ENCODE measurements at regions not wholly inside any gene's neighbourhood (a gene's known extent, or its start where the extent isn't known, plus 50 kb on each side); places are given as distances from the start of the nearest gene placed in this dataset.

GRCh38 chr2:204109681-204110080, 173.1 kb downstream of the ICOS start:
- DNase-seq (ENCODE audit: low read depth), result no peak

DNA sequence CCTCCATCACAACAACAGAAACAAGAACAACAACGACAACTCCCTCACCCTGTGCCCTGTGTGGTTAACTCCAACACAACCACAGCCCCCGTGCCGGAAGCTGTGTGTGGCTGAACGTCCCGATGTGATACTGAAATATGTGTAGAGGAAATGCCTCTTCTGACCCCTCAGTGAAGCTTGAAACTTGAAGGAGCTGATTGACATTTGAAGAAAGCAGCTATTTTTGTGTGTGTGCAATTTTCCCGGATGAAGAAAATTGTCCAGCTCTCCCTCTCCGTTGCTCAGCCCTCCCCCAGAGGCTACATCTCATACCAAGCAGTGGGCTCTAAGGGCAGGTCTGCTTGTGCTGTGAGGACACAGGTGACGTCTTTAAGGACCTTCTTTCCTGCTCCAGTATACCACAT, 173.8 kb downstream of the ICOS start:
- peak; percentile 31 for DNase-seq (ENCODE audit: low read depth)

DNA sequence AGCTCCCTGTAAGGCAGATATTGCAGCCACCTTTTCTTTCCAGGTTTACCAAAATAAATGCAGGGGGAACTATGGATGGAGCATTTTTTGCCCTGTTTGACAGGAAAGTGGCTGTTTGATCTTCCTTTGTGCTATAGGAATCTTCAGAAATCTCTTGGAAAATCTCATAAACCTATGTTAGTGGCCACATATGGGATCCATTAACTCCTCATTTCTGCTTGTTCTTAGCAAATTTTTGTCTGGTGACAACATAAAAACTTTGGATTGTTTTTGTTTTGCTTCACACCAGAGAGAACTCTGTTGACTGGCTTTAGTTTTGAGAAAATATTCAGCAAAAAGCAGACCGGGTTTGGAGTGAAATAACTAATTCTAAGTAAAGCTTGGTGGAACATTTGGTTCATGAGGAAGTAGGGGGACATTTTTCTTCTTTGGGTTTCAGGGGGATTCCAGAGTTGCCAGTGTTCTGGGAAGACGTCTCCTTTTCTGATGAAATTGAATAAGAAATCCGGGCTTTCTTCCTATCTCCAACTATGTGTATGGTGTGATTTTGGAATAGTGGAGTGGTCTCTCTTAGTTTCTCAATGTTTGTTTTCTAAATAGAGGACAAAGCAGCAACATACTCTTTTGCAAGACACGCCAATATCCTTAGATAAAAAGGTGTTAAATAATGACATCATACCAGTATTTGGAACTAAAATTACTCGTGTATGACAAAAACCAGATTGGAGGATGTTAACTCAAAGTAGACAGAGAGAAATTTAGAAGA, 174.4 kb downstream of the ICOS start:
- no peak for DNase-seq (ENCODE audit: low read depth)

DNA sequence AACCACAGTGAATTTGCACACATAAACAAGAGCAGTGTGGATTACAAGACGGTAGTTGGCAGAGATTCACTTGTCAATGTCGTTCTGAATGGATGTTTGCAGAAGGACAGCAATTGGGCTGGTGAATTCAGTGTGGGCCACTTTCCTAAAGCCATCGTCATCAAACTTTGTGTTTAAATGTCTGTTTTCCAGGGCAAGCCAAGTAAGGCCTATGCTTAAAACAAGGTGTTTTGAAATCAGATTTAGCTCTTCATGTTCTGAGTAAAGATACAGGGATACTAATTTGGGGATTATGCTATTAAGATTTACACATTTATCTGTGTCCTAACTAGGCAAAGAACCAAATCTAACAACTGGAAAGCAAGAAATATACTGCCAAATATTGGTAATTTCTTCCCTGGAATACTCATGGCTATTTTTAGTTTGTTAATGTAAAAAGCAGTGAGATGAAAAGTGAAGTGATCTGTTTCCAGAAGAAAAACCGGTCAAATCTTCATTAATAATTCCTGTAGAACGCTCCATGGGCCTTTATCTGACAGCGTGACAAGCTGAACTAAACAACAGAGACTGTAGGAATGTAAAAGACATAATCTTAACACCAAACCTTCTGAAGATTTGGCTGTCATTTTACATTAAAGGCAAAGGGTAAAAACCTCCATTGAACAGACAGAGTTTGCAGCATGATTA, 175.7 kb downstream of the ICOS start:
- no peak for DNase-seq (ENCODE audit: low read depth)

GRCh38 chr2:204114295-204115136, 178.0 kb downstream of the ICOS start:
- DNase-seq (ENCODE audit: low read depth), result no peak

DNA sequence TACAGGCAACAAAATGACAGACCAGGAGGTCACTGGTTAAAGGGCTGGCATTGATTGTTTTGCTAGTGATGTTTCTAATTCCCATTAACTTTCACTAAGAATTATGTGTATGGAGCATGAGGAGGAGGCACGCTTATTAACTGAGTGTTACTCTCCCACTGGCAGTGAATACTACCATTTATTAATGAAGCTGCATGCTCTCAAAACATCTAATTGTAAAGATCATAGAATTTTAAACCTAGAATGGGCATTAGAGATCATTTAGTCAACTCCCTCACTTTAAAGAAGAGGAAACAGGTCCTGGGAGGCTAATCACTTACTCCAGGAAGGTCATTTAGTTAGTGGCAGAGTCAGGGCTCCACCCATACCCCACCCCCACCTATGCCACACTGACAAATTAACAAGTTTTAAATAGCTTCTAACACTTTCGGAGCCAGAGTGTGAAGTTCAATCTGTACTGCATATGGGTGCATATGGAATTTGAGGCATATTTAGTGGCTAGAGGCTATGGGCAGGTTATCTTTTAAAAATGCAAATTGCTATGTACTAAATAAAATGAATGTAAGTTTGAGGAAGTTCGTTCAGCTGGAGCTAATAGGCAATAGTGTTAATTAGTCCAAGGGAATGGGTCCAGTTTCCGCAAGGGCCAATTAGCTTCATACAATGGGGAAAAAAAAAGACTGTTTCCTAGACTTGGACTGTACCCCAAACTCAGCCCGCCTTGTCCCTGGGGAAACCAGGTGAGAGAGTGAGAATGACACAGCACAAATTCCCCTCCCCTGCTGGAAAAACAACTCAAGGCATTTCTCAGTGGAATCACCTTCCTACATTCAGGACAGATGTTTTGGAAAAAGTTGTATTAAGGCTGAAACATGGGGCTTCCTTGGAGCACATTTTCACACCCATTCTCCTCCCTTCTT, 178.8 kb downstream of the ICOS start:
- DNase-seq (ENCODE audit: low read depth), result no peak

DNA sequence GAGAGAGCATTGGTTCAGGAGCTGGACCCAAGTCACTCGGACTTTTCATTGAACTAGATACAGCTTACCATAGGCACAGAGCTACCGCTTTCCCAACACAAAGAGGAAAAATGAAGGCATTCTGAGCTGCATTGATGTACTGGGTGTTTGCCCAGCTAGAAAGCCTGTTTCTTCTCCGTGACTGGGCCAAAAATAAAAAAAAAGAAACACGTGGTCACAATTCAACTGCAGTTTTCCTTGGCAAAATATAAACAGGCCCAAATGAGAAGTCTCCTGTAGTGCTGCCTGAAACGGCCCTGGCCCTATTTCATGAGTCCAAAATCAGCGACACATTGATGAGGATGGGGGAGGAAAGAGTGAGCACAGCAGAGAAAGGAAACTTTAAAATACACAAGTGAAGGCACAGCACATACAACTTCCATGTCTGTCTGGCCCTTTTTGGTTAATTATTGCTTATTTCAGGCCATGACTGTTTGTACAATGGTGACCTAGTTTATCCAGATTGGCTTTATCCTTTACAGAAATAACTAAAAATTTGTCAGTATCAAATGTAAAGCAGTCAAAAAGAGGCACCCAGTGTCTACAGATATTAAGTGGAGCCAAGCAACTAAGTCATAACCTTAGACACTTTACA, 179.7 kb downstream of the ICOS start:
- DNase-seq (ENCODE audit: low read depth), result no peak

- DNase-seq (ENCODE audit: low read depth), result no peak
Measured at GRCh38 chr2:204122425-204122824, 185.9 kb downstream of the ICOS start.

DNA sequence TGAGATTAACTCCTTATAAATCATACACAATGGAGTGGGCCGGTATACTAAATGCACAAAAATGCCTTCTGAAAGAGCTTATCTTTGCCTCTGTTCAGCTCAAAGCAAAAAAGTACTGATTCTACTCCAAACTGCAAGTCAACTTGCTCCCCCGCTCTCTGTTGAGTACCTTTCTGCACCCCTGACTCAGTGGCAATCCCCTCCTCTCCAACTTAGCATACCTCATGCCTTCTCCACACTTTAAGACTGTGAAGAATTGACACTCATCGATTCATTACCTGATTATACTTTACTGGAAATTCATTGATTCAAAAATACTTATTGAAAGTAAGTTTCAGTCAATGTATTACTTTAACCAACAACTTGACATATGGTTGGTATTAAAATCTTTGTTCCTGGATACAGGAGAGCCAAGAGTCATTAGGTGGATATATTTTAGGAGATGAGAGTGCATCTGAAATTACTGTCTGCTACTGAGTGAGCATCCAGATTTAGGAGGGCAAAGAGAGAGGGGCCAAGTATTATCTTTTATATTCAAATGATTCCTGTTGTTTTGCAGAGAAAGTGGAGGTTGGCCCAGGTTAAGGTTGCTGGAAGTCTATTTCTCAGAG, 187.7 kb downstream of the ICOS start:
- DNase-seq (ENCODE audit: low read depth), result no peak

GRCh38 chr2:204126705-204127104, 190.1 kb downstream of the ICOS start:
- DNase-seq (ENCODE audit: low read depth), result no peak

GRCh38 chr2:204127238-204127637, 190.7 kb downstream of the ICOS start:
- DNase-seq (ENCODE audit: low read depth), result no peak

DNA sequence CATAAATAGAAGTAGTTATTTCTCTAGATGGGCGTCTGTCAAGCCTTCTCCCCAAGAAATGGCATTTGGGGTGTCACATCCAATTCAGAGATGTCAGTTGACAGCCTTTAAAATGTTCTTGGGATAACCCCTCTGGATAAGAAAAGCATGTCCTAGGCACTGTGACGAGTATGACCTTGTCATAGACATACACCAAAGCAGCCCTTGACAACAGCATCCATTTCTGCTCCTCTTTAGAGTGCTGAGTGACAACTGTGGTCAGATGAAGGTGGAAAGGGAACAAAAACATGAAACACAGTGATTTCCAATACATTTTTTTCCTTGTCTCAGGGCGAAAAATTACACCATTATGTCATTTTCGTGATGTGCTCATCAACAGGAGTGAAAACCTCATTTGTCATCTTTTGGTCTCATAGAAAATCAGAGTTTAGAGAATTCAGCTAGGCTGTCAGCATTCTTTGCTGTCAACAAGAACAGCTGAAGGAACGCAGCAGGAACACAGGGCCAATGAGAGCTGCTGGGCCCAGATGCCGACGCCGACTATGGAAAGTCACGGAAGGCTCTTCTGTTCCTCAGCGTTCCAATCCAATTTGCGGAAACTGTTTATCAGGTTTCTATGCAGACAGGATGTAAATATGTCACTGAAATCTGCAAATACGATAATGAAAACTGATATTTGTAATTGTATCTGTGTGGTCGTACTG, 193.2 kb downstream of the ICOS start:
- DNase-seq (ENCODE audit: low read depth), result no peak

- DNase-seq (ENCODE audit: low read depth), result no peak
Measured at GRCh38 chr2:204131621-204132020, 195.1 kb downstream of the ICOS start.

DNA sequence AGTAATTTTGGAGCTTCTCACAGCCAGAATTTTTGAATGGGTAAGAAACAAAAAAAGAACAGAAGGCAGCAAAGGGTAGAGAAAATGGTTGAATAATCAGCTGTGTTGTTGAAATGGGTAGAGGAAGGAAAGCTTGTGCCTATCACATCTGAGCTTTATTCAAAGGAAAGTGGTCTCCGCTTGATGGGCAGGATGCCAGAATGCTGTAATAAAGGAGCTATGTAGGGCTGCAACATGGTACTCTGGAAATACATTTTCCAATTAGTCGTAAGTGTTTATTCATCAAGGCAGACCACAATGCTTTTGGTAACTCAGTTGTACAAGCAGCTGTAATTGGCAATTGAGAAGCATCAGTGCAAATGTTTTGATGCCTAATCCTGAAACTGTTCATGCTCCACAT, 196.9 kb downstream of the ICOS start:
- no peak for DNase-seq (ENCODE audit: low read depth)

- DNase-seq (ENCODE audit: low read depth), result no peak
Measured at GRCh38 chr2:204134421-204134820, 197.9 kb downstream of the ICOS start.

DNA sequence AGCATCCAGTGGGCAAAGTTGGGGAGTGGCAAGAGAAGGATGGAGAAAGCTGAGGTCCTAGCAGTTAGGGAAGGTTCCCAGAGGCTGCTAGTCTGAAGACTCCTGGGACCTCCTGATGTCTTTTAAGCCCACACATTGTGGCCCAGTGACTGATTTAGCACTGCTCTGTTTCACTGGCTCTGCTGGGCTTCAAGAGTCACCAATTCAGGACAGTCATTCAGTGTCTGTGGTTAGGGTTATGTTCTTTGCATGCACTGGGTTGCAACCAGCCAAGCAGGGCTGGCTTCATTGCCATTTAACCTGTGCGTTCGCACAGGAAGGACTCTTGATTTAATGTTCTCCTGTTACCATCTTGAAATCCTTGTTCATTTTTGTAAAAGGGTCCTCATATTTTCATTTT, 199.2 kb downstream of the ICOS start:
- no peak for DNase-seq (ENCODE audit: low read depth)

GRCh38 chr2:204138206-204138605, 201.6 kb downstream of the ICOS start:
- DNase-seq (ENCODE audit: low read depth), result no peak

GRCh38 chr2:204140246-204140645, 203.7 kb downstream of the ICOS start:
- no peak for DNase-seq (ENCODE audit: low read depth)

- no peak for DNase-seq (ENCODE audit: low read depth)
Measured at GRCh38 chr2:204143216-204144014, 206.9 kb downstream of the ICOS start.
